Sigmoid colon (tissue), 3 donors: ENCODE measurements at regions not wholly inside any gene's neighbourhood (a gene's known extent, or its start where the extent isn't known, plus 50 kb on each side); places are given as distances from the start of the nearest gene placed in this dataset.

ENCODE experiments used
- CTCF ChIP-seq, 4 experiments: fragments of 450-650 bp in 3 of 4; fragments of 200-600 bp in 1 of 4; IDR thresholded peaks; one replicate each; pipeline ENCODE4 v1.5.1; 2016 to 2019; ENCODE audit warnings: antibody characterized with exemption in 4 of 4, mild to moderate bottlenecking in 3 of 4, moderate library complexity in 2 of 4
- POLR2A ChIP-seq, 2 donors: fragments of 450-650 bp; IDR thresholded peaks; one replicate each; pipeline ENCODE4 v1.6.1; 2016; ENCODE audit warnings: antibody characterized with exemption in 2 of 2, mild to moderate bottlenecking in 2 of 2, moderate library complexity in 2 of 2

GRCh38 chr14:30354439-30354838 is 204.5 kb upstream of the G2E3 start:
- TF ChIP-seq POLR2A (IDR thresholded peaks at IDR 0.05) (no peak), CTCF (IDR thresholded peaks at IDR 0.05) (no peak)
